ENCODE measurements at regions not wholly inside any gene's neighbourhood (a gene's known extent, or its start where the extent isn't known, plus 50 kb on each side); places are given as distances from the start of the nearest gene placed in this dataset.

DNA sequence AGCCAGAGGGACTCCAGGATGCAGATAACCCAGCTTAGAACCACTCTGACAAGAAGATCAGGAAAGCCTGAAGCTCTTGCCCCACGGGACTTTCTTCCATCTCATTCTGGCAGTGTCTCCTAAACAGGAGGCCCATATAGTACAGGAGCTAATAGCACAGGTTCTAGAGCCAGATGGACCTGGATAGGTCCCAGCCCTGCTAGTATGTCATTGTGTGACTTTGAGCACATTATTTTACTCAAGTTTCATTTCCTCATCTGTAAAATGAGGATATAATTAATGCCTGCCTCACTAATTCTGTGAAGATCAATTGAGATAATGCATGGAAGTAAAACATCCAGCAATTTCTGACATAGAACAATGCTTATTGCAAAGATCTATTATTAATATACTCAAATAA is 66.5 kb upstream of the GZMB start:
- TF ChIP-seq BATF2 (CRISPR knock-in tag; IDR thresholded peaks at IDR 0.05) = no peak
- TF ChIP-seq CTCF (CRISPR knock-in tag; IDR thresholded peaks at IDR 0.05) = no peak
- no peak for TF ChIP-seq HNRNPUL1 (IDR thresholded peaks at IDR 0.05; ENCODE audit: low read depth, low read length)
- TF ChIP-seq EZH2 (conservative IDR thresholded peaks at IDR 0.05; ENCODE audit: low read depth, low read length) = no peak
- TF ChIP-seq CHD2 (IDR thresholded peaks at IDR 0.05; ENCODE audit: low read depth, low read length) = no peak
- TF ChIP-seq POLR2A (IDR thresholded peaks at IDR 0.05; ENCODE audit: insufficient read depth in 1 of 2, low read depth in 2 of 2, low read length in 2 of 2) = no peak
- TF ChIP-seq ETV6 (CRISPR knock-in tag; conservative IDR thresholded peaks at IDR 0.05) = no peak
- no peak for TF ChIP-seq TMF1 (CRISPR knock-in tag; IDR thresholded peaks at IDR 0.05; ENCODE audit: low read depth)
- TF ChIP-seq, protein P1, sequence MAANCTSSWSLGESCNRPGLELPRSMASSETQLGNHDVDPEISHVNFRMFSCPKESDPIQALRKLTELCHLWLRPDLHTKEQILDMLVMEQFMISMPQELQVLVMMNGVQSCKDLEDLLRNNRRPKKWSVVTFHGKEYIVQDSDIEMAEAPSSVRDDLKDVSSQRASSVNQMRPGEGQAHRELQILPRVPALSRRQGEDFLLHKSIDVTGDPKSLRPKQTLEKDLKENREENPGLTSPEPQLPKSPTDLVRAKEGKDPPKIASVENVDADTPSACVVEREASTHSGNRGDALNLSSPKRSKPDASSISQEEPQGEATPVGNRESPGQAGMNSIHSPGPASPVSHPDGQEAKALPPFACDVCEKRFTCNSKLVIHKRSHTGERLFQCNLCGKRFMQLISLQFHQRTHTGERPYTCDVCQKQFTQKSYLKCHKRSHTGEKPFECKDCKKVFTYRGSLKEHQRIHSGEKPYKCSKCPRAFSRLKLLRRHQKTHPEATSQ (CRISPR knock-in tag; IDR thresholded peaks at IDR 0.05; ENCODE audit: borderline replicate concordance) = no peak
- no peak for TF ChIP-seq NFIC (IDR thresholded peaks at IDR 0.05; ENCODE audit: low read length)
- TF ChIP-seq SMAD9 (CRISPR knock-in tag; IDR thresholded peaks at IDR 0.05) = no peak
- TF ChIP-seq HMGXB4 (CRISPR knock-in tag; IDR thresholded peaks at IDR 0.05; ENCODE audit: borderline replicate concordance in 1 of 2, low read depth in 1 of 2) = no peak

All from HepG2 (cell line).